K562 (cell line): ENCODE measurements at regions not wholly inside any gene's neighbourhood (a gene's known extent, or its start where the extent isn't known, plus 50 kb on each side); places are given as distances from the start of the nearest gene placed in this dataset.

Experiments
- ATAC-seq: fragments of 200-7000 bp; cut with Tn5 transposase; 3 replicates; pipeline ENCODE4 v1.9.1; 2020; ENCODE audit warnings: moderate library complexity
- BruUV-seq: library from RNA; stranded (reverse); fragments of 400-500 nt; replicated peaks from 2 replicates; lab custom pipeline; 2021; lab: Mats Ljungman, UMichigan
- CTCF ChIA-PET: fragments of 300-600 bp; formaldehyde crosslinking; extraction: SDS; loops from one replicate; lab custom pipeline; 2021; ENCODE audit warnings: low intra/inter-chr PET ratio; lab: Yijun Ruan, JAX
- POLR2A ChIA-PET: fragments of 300-600, 350-650 bp; sonication (Branson Sonifier 250); formaldehyde crosslinking; extraction: SDS; loops from one replicate; lab custom pipeline; 2021; ENCODE audit warnings: antibody characterized with exemption, inconsistent platforms; lab: Yijun Ruan, JAX
- DNase-seq, 4 experiments: peaks; one replicate each; pipeline versions ENCODE4 v3.0.0 to v3.0.0-alpha.2; 2011 to 2018; ENCODE audit warnings: low spot score in 3 of 4, mixed read lengths in 3 of 4; ENCODE audit errors: extremely low read depth in 1 of 4
- FAIRE-seq: peaks from 2 replicates; lab custom pipeline; 2011; peaks lifted over from hg19 to GRCh38; lab: Jason Lieb, UNC
- H2AFZ ChIP-seq: 2 replicates; pipeline ENCODE4 v1.6.0; 2011; ENCODE audit warnings: low read depth, low read length, control low read depth, inconsistent platforms
- H3K27ac ChIP-seq: fragments of 200-600 bp; 3 replicates; pipeline ENCODE4 v1.8.0; 2011; ENCODE audit warnings: low read depth, mild to moderate bottlenecking, control low read depth, inconsistent platforms, low read length, moderate library complexity, mixed read lengths; ENCODE audit errors: extremely low read depth
- H3K27me3 ChIP-seq, 2 experiments: fragments of 300-600 bp in 1 of 2; 2 replicates in 1 of 2; 3 replicates in 1 of 2; pipeline versions ENCODE4 v1.6.0 to v1.8.0; 2011; ENCODE audit warnings: inconsistent platforms in 2 of 2, low read length in 2 of 2, mild to moderate bottlenecking in 1 of 2, mixed read lengths in 1 of 2, moderate library complexity in 1 of 2; ENCODE audit not compliant: control insufficient read depth in 2 of 2, insufficient read depth in 2 of 2
- H3K36me3 ChIP-seq: fragments of 300-600 bp; 3 replicates; pipeline ENCODE4 v1.8.0; 2011; ENCODE audit warnings: mild to moderate bottlenecking, low read length, inconsistent platforms; ENCODE audit not compliant: control insufficient read depth, insufficient read depth
- H3K4me1 ChIP-seq, 2 experiments: fragments of 200-600 bp in 1 of 2; replicated peaks in 1 of 2; 2 replicates in 1 of 2; 3 replicates in 1 of 2; pipeline versions ENCODE4 v1.5.1 to v1.8.0; 2011; ENCODE audit warnings: inconsistent platforms in 2 of 2, low read length in 2 of 2, mild to moderate bottlenecking in 1 of 2, mixed read lengths in 1 of 2, moderate library complexity in 1 of 2; ENCODE audit not compliant: control insufficient read depth in 2 of 2, insufficient read depth in 2 of 2
- H3K4me2 ChIP-seq: 2 replicates; pipeline ENCODE4 v1.6.1; 2011; ENCODE audit warnings: low read length, control low read depth, inconsistent platforms, mixed read lengths; ENCODE audit not compliant: insufficient read depth
- H3K4me3 ChIP-seq: fragments of 200-600 bp; sonication (generic), shearing (Covaris generic); 2 replicates; pipeline ENCODE4 v1.5.1; 2016; ENCODE audit warnings: control low read depth, inconsistent platforms
- H3K79me2 ChIP-seq: fragments of 200-600 bp; 3 replicates; pipeline ENCODE4 v1.8.0; 2011; ENCODE audit warnings: low read length, inconsistent platforms; ENCODE audit not compliant: control insufficient read depth, insufficient read depth
- H3K9ac ChIP-seq, 2 experiments: 2 replicates each; pipeline versions ENCODE4 v1.6.0 to v1.6.1; 2011; ENCODE audit warnings: low read depth in 2 of 2, low read length in 2 of 2, control low read depth in 1 of 2, inconsistent platforms in 1 of 2, mild to moderate bottlenecking in 1 of 2, mixed read lengths in 1 of 2; ENCODE audit not compliant: insufficient read depth in 1 of 2
- H3K9me1 ChIP-seq: one replicate; pipeline ENCODE4 v1.6.0; 2011; ENCODE audit warnings: inconsistent platforms, mild to moderate bottlenecking, low read length, moderate library complexity; ENCODE audit not compliant: control insufficient read depth, insufficient read depth
- H3K9me3 ChIP-seq: replicated peaks from 2 replicates; pipeline ENCODE4 v1.5.1; 2011; ENCODE audit warnings: low read depth, low read length, inconsistent platforms; ENCODE audit not compliant: control insufficient read depth, insufficient read depth
- H4K20me1 ChIP-seq: replicated peaks from 2 replicates; pipeline ENCODE4 v1.6.1; 2011; ENCODE audit warnings: low read length, inconsistent platforms, mixed read lengths; ENCODE audit not compliant: control insufficient read depth, insufficient read depth
- BDP1 ChIP-seq: IDR thresholded peaks from 3 replicates; pipeline ENCODE4 v1.6.1; 2011; ENCODE audit not compliant: insufficient read length, insufficient read depth
- HMGN3 ChIP-seq: IDR thresholded peaks from 2 replicates; pipeline ENCODE4 v1.6.1; 2011; ENCODE audit warnings: borderline replicate concordance, low read depth, mild to moderate bottlenecking, mixed read lengths, low read length; ENCODE audit not compliant: insufficient read length; ENCODE audit errors: extremely low read depth
- RFX1 ChIP-seq: fragments of 450-650 bp; IDR thresholded peaks from 2 replicates; pipeline ENCODE4 v1.6.1; 2016; ENCODE audit warnings: mild to moderate bottlenecking, moderate library complexity
- SREBF2 ChIP-seq: sonication (generic); formaldehyde crosslinking; IDR thresholded peaks from 2 replicates; pipeline ENCODE4 v1.4.0; 2020; ENCODE audit warnings: mild to moderate bottlenecking, missing genetic modification reagents
- TRIM24 ChIP-seq, 2 experiments: fragments of 450-650 bp; IDR thresholded peaks; 2 replicates each; pipeline ENCODE4 v1.6.1; 2016
- TRIM28 ChIP-seq: fragments of 450-650 bp; IDR thresholded peaks from 2 replicates; pipeline ENCODE4 v1.6.1; 2017
- ZC3H11A ChIP-seq: IDR thresholded peaks from 2 replicates; pipeline ENCODE4 v1.6.1; 2012; ENCODE audit warnings: low read depth, low read length, improper control_type of control experiment
- ZNF644 ChIP-seq: fragments of 200-800 bp; sonication (Bioruptor generic); IDR thresholded peaks from 2 replicates; pipeline ENCODE4 v1.6.1; 2016; ENCODE audit warnings: low read depth, missing genetic modification characterization, missing compliant biosample characterization
- ZNF780A ChIP-seq: fragments of 250-450 bp; sonication (Bioruptor Pico); IDR thresholded peaks from 2 replicates; pipeline ENCODE4 v1.5.0; 2021; ENCODE audit warnings: mild to moderate bottlenecking
- WGBS: fragments of 100-300 bp; shearing (Covaris generic); methylation state at CpG from one replicate; pipeline ENCODE4 v1.1.6; 2016; ENCODE audit warnings: low coverage, mixed read lengths; ENCODE audit not compliant: insufficient coverage; ENCODE audit errors: missing lambda C conversion rate; 5-methylcytosine and 5-hydroxymethylcytosine counted together
- in situ Hi-C: fragments of 300-500 bp; cut with MboI; formaldehyde crosslinking; loops from 4 replicates; pipeline ENCODE4 v1.15.0; 2018; ENCODE audit warnings: inconsistent platforms, mixed read lengths
- intact Hi-C: fragments of 100-400 bp; cut with micrococcal nuclease; formaldehyde crosslinking; loops from 2 replicates; pipeline ENCODE4 v1.14.2; 2022
- TF ChIP-seq, protein P1 (sequence below): sonication (generic); formaldehyde crosslinking; IDR thresholded peaks from 2 replicates; pipeline ENCODE4 v1.8.0; 2022; ENCODE audit warnings: missing genetic modification reagents, mild to moderate bottlenecking, moderate library complexity, borderline replicate concordance

- 0% methylated on average over 1 of the region's 1 CpG for WGBS
- POLR2A ChIA-PET = no interaction called here
- H3K4me1 ChIP-seq = no peaks in the 10 kb centered on the region
These were observed 671.8 kb upstream of the SLC39A10 start for GRCh38 chr2:194985258-194985657.

GRCh38 chr2:194962254-194962653 is 694.8 kb upstream of the SLC39A10 start:
- no peak overlapping the region for H3K4me2 ChIP-seq
- intact Hi-C loops = no loop called here
- no peaks in the 10 kb centered on the region for H4K20me1 ChIP-seq
- BruUV-seq = no TSS peak
- H3K4me3 ChIP-seq = no peak overlapping the region
- no peak for FAIRE-seq
- no peaks in the 10 kb centered on the region for H3K4me1 ChIP-seq
- H3K79me2 ChIP-seq = no peaks in the 10 kb centered on the region
- in situ Hi-C loops = no loop called here
- no peak for ATAC-seq
- WGBS = 0% methylated on average over 4 of the region's 4 CpGs
- no peak overlapping the region for H3K9ac ChIP-seq
- no peak overlapping the region for H3K27ac ChIP-seq
- no peaks in the 10 kb centered on the region for H3K36me3 ChIP-seq
- CTCF ChIA-PET = no interaction called here
- no peaks in the 10 kb centered on the region for H3K9me1 ChIP-seq
- H3K9me3 ChIP-seq = no peaks in the 10 kb centered on the region
- no peak for DNase-seq
- no peaks in the 10 kb centered on the region for H3K27me3 ChIP-seq
- no peak overlapping the region for H2AFZ ChIP-seq
- POLR2A ChIA-PET = no interaction called here
- TF ChIP-seq BDP1 (no peak), ZC3H11A (no peak), RFX1 (no peak), SREBF2 (CRISPR knock-in tag) (no peak), TRIM24 (IDR thresholded peaks at IDR 0.05) (no peak), ZNF780A (no peak), HMGN3 (no peak)

More at GRCh38 chr2:194985258-194985657, 671.8 kb upstream of the SLC39A10 start:
- no peaks in the 10 kb centered on the region for H3K9me3 ChIP-seq
- no peak overlapping the region for H3K27ac ChIP-seq
- H3K4me3 ChIP-seq = no peak overlapping the region
- in situ Hi-C loops = no loop called here
- BruUV-seq = no TSS peak
- ATAC-seq = no peak
- DNase-seq = no peak
- 0 out of 2 replicates have a peak, but pooled peaks have one; percentile 27 for TF ChIP-seq TRIM28
- no peak for TF ChIP-seq ZNF644 (tag)
- TF ChIP-seq, protein P1, sequence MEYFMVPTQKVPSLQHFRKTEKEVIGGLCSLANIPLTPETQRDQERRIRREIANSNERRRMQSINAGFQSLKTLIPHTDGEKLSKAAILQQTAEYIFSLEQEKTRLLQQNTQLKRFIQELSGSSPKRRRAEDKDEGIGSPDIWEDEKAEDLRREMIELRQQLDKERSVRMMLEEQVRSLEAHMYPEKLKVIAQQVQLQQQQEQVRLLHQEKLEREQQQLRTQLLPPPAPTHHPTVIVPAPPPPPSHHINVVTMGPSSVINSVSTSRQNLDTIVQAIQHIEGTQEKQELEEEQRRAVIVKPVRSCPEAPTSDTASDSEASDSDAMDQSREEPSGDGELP (CRISPR knock-in tag) = no peak
- TF ChIP-seq, all 486 proteins: peak for 1
- FAIRE-seq = no peak
- intact Hi-C loops = no loop called here
- no peak overlapping the region for H3K4me2 ChIP-seq
- no peaks in the 10 kb centered on the region for H3K36me3 ChIP-seq
- no peaks in the 10 kb centered on the region for H3K9me1 ChIP-seq
- H2AFZ ChIP-seq = no peak overlapping the region
- no peaks in the 10 kb centered on the region for H3K27me3 ChIP-seq
- CTCF ChIA-PET = no interaction called here
- H4K20me1 ChIP-seq = no peaks in the 10 kb centered on the region
- H3K79me2 ChIP-seq = no peaks in the 10 kb centered on the region
- H3K9ac ChIP-seq = no peak overlapping the region
